Amygdala (tissue), 56 donors: ENCODE measurements at regions not wholly inside any gene's neighbourhood (a gene's known extent, or its start where the extent isn't known, plus 50 kb on each side); places are given as distances from the start of the nearest gene placed in this dataset.
"Not testable (repeated sequence)": the region's sequence is repeated elsewhere in the genome, so short reads cannot be mapped to it uniquely, and the experiment has no call there.

ENCODE experiments used
- DNase-seq, 56 donors: peaks; one replicate each; lab custom pipeline; 2025; lab: John Stamatoyannopoulos, UW

DNA sequence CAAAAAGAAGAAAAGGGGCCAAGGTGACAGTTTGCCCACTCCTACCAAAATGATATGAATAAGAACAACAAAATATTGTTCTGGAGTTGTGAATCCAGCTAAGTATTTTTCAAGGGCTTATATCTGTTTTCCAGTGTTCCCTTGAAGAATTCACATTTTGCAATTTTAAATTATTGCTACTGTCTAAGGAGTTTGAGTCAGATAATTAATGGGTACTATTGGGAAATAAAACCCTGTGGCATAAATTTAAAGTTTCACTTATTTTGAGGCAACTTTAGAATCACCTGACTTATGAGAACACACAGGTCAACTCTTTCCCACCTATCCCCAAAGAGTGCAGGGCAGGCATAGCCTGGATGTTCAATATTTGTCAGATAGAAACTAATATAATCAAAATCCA, 188.0 kb upstream of the GHR start:
- DNase-seq, result no peak

GRCh38 chr5:42235837-42236236, 187.4 kb upstream of the GHR start:
- no peak for DNase-seq

DNA sequence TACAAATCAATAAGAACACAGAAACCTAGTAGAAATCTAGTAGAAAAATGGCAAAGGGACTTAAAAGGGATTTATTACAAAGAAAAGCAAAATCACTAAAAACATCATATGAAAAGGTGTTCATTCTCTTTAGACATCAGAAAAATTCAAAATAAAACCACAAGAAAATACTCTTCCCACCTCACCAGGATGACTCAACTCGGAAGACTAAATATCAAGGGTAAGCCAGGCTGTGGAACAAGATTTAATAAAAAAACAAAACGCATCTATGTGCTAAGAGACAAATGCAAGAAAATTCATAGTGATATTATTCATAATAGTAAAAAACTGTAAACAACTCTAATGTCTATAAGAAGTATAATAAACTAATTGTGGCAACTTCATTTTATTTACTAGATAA, 181.6 kb upstream of the GHR start:
- no peak for DNase-seq

GRCh38 chr5:42242210-42242609, 181.0 kb upstream of the GHR start:
- no peak for DNase-seq

- DNase-seq, result no peak
Measured at GRCh38 chr5:42242881-42243485, 180.3 kb upstream of the GHR start.

- DNase-seq, result no peak
Measured at GRCh38 chr5:42252306-42252705, 170.9 kb upstream of the GHR start.

- DNase-seq, result not testable (repeated sequence)
Measured at GRCh38 chr5:42259914-42260313, 163.3 kb upstream of the GHR start.

DNA sequence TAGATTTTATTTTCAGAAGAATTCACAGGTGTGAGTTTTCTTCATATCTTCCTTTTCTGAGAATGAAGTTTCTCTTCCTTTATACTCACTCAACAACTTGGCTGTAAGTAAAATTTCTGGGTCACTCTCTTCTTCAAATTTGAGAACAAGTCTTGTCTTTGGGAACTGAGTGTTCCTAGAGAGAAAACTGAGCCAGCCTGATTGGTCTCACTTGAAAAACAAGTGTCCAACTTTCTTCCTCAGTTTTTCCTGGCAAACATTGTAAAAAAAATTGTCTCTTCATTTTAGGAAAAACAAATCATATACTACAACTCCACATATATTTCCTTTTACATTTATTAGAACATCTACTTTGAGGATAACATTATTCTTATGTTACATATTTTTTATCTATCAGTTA, 156.1 kb upstream of the GHR start:
- no peak for DNase-seq

- DNase-seq, result not testable (repeated sequence)
Measured at GRCh38 chr5:42268170-42268569, 155.1 kb upstream of the GHR start.

DNA sequence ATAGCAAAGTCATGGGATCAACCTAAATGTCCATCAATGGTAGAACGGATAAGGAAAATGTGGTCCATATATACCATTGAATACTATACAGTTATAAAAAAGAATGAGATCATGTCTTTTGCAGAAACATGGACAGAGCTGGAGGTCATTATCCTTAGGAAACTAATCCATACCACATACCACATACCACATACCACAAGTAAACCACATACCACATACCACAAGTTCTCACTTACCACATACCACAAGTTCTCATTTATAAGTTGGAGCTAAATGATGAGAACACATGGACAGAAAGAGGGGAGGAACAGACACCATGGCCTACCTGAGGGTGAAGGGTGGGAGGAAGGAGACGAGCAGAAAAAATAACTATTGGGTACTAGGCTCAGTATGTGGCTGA, 154.6 kb upstream of the GHR start:
- no peak for DNase-seq

DNA sequence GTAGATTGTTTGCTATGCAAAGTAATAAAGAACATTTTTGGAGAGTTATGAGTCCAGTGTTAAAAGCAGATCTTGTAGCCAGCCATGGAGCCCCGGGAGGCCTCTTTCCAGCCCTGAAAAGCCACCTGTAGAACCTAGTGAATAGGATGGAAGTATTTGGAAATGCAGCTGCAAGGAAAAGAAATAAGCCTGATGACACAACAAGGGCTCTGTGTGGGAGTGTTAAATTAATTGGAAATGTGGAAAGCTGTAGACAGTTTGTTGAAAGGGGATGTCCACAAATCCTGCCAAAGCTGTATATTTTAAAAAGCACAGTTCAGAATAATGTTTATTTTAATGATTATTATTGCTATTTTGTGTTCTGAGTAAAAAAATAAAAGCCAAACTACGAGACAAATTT, 152.5 kb upstream of the GHR start:
- no peak for DNase-seq

DNA sequence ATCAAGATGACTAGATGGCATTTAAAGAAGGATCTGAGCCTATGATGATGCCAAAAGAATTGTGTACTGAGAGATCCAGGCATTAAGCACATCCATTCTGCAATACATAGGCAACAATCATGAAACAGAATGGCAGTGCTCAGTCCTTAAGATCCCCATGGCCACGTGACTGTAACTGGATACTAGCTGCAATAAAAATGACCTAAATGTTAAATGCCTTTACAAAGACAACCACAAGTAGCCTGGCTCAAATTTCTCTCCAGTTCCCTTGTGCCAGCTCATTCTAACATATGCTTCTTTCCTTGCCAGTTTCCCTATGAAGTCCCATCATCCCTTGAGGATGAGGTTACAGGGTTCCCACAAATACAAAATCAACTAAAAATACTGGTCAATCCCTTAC, 148.3 kb upstream of the GHR start:
- no peak for DNase-seq

- DNase-seq, result no peak
Measured at GRCh38 chr5:42277293-42277692, 145.9 kb upstream of the GHR start.

GRCh38 chr5:42284584-42284983, 138.7 kb upstream of the GHR start:
- DNase-seq, result no peak

GRCh38 chr5:42285230-42285629, 138.0 kb upstream of the GHR start:
- no peak for DNase-seq

GRCh38 chr5:42300496-42300895, 122.7 kb upstream of the GHR start:
- no peak for DNase-seq

GRCh38 chr5:42301349-42301748, 121.9 kb upstream of the GHR start:
- DNase-seq, result no peak

DNA sequence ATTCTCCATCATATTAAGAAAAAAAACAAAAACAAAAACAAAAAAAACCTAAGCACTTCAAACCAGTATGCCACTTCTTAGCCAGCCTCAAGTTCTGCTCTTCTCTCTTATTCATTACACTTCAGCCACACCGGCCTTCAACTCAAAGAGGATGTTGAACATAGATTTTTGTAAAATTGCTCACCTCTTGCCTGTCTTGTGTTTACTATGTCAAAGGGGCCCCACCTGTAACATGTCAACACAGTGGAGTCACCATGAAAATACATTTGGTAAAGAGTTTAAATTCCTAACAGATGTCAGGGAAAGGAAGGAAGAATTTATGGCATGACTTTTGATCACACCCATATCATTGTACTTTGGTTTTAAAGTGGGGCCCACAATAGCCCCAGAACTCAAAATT, 121.1 kb upstream of the GHR start:
- no peak for DNase-seq

DNA sequence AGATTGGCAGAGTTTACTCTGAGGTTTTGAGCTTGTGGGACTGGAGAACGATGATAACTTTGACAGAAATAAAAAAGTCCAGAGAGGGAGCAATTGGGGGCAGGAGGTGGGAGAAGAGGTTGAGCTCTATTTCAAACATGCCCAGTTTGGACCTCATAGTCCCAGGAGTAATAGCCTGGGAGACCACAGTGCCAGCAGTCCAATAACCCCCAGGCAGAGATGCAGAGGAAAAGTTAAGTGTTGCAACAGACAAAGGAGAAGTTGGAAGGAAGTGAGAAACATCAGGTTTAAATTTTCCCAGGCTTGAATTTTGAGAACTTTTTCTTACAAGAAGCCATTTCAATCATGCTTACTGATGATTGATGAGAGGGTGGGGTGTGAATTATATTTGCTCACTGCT, 117.0 kb upstream of the GHR start:
- no peak for DNase-seq

- no peak for DNase-seq
Measured at GRCh38 chr5:42309865-42310264, 113.4 kb upstream of the GHR start.

DNA sequence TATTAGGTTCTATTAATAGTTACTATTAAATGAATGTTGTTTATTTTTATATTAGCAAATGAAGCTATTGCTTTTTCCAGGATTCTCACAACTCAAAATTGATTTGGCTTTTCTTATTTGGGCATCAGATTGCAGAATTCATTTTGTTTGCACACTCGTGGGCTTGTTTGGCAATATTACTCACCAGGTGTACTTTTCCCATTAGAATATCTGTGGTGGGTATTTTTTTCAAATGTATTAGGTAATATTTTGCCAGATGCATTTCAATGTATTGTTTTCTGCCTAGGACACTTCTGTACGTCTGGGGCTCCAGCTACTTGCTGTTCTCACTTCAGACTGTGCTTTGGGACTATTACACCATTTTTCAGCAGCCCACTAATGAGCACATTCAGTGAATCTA, 108.0 kb upstream of the GHR start:
- DNase-seq, result no peak

GRCh38 chr5:42317575-42317974, 105.7 kb upstream of the GHR start:
- no peak for DNase-seq

DNA sequence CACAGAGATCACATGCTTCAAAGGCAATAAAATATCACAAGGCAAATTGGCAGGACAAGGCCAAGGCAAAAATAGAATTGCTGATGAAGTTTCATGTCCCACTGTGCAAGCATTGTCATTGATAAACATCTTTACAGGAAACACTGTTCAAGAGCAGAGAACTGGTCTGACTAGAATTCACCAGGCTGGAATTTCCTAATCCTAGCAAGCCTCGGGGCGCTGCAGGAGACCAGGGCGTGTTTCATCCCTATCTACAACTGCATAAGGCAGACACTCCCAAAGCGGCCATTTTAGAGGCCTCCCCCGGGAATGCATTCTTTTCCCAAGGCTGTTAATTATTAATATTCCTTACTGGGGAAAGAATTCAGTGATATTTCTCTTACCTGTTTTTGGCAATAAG, 103.7 kb upstream of the GHR start:
- DNase-seq, result not testable (repeated sequence)
